ENCODE measurements at regions not wholly inside any gene's neighbourhood (a gene's known extent, or its start where the extent isn't known, plus 50 kb on each side); places are given as distances from the start of the nearest gene placed in this dataset.

DNA sequence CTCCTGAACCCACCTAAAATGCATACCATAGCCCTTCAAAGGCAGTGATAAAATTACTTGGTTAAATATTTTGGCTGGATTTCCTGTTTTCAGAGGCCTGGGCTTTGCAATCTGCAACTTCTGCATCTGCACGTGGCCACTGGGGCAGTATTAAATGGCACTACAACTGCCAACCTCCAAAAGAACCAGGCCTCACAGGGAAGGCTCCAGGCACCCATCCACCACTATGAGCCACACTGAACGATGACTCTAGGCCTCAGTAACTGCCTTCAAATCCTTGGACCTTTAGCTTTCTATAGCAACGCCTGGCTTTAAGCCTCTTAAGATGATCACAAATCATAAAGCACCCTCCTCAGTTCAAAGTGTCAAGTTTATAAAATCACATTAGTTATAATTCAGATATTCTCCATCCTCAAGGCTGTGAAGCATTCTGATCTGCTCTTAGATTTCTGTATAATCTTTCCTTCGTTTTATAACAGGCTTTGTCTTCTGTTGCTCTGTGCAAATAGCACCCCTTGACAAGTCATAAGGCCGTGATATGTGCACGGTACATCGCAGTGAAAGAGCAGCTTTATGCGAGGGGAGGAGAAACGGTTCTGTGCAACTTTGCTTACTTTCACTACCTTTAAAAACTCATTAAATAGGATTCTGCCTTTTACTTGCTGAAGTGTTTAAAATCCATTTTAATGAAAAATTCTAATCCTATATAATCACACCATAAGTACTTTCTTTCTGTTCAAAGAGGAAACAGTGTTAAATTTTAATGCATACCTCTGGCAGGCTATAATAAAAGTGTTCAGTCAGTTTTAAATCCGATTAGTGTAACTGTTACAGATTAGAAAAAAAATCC lies 196.4 kb upstream of the G2E3 start:
- TF ChIP-seq CTCF (IDR thresholded peaks at IDR 0.05), result no peak
- TF ChIP-seq POLR2A (IDR thresholded peaks at IDR 0.05), result no peak
